HUES64 (cell line): ENCODE measurements at regions not wholly inside any gene's neighbourhood (a gene's known extent, or its start where the extent isn't known, plus 50 kb on each side); places are given as distances from the start of the nearest gene placed in this dataset.
"Not testable (repeated sequence)": the region's sequence is repeated elsewhere in the genome, so short reads cannot be mapped to it uniquely, and the experiment has no call there.

Experiments
- H3K27ac ChIP-seq: 2 replicates; pipeline ENCODE4 v1.7.0; 2013; ENCODE audit warnings: low read depth, low read length, inconsistent platforms
- H3K27me3 ChIP-seq: 2 replicates; pipeline ENCODE4 v1.6.1; 2013; ENCODE audit warnings: mild to moderate bottlenecking, low read length; ENCODE audit not compliant: insufficient read depth
- H3K36me3 ChIP-seq: 2 replicates; pipeline ENCODE4 v1.6.1; 2013; ENCODE audit warnings: mild to moderate bottlenecking, low read length; ENCODE audit not compliant: insufficient read depth
- H3K4me1 ChIP-seq: 2 replicates; pipeline ENCODE4 v1.6.1; 2013; ENCODE audit warnings: mild to moderate bottlenecking, low read length, moderate library complexity; ENCODE audit not compliant: insufficient read depth
- H3K4me3 ChIP-seq: 2 replicates; pipeline ENCODE4 v1.5.1; 2013; ENCODE audit warnings: mild to moderate bottlenecking, low read length, moderate library complexity
- H3K9ac ChIP-seq: 2 replicates; pipeline ENCODE4 v1.6.1; 2013; ENCODE audit warnings: mild to moderate bottlenecking, low read depth, low read length
- H3K9me3 ChIP-seq: 2 replicates; pipeline ENCODE4 v1.6.1; 2013; ENCODE audit warnings: low read depth, low read length; ENCODE audit not compliant: insufficient read depth
- WGBS: fragments of 150-250, 120-280 bp; methylation state at CpG from one replicate; pipeline ENCODE4 v1.1.7; 2013; ENCODE audit warnings: missing lambda C conversion rate; 5-methylcytosine and 5-hydroxymethylcytosine counted together

DNA sequence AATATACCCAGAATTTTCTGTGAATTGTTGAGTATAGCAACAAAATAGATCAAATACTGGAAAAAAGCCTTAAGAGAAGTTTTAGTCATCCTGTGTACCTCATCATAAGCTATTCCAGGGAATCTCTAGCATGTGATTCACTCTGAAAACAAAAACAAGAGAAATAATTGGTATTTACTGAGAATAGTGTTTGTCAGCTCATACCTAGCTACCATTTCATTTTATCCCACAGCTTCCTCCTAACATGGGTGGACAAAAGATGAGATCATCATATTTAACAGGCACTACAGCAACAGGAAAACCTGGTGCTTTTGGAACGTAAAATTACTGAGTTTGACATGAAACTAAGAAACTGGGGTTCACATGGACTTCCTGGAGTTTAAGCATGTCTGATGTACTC, 753.5 kb upstream of the NECTIN3 start:
- 93% methylated on average over 1 of the region's 1 CpG for WGBS
- Histone ChIP-seq H3K27me3 (no peaks in the 10 kb centered on the region), H3K9ac (no peak overlapping the region), H3K4me3 (no peak overlapping the region), H3K4me1 (no peaks in the 10 kb centered on the region), H3K36me3 (no peaks in the 10 kb centered on the region), H3K27ac (no peak overlapping the region), H3K9me3 (no peaks in the 10 kb centered on the region)

DNA sequence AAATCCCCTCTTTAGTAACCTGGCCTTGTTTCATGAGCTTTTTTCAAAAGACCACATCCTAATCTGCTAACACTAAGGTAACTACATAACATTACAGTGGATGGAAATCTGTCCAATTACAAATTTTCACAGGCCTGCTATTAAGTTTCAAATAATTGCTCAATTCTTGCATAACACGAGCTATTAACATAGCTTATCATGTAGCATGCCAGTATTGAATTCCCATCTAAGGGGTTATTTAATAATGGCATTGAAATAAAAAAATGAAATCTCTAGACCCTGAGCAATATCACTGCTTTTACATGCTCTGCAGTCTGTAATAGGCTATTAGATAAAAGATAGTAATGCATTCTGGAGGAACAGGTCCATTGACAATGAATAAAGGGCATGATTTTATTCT, 748.3 kb upstream of the NECTIN3 start:
- 91% methylated on average over 1 of the region's 1 CpG for WGBS
- Histone ChIP-seq H3K9ac (no peak overlapping the region), H3K9me3 (peaks cover 2% of the 10 kb centered on the region; the same call in 1 of the 2 replicates)

DNA sequence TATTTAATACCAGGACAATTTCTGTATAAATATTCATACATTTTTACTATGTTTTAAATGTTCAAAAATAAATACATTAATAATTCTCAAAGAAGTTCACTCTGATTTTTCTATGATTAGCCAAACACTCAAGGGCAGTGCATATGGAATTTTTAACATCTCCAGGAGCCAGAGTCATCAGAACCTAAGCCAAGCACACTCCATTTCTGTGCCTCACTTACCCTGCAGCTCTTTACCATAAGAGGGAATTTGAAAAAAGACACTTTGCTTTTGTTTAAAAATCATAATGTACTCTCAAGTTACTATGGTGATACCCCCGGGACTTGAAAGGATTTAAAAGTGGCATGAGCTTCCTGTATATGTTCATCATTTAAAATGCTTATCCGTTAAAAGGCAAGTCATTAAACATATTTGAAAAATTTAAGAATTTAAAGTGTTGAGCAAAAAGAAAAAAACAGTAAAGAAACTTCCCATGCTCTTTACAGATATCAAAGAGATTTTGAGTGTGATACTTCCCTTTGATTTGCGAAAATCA, 747.4 kb upstream of the NECTIN3 start:
- Histone ChIP-seq H3K36me3 (no peaks in the 10 kb centered on the region), H3K4me1 (peaks cover 5% of the 10 kb centered on the region; the same call in 1 of the 2 replicates), H3K9ac (no peak overlapping the region), H3K27ac (no peak overlapping the region), H3K9me3 (peaks cover 11% of the 10 kb centered on the region; the same call in 1 of the 2 replicates), H3K4me3 (no peak overlapping the region), H3K27me3 (no peaks in the 10 kb centered on the region)
- WGBS = 88% methylated on average over 1 of the region's 3 CpGs

More for the DNA sequence above, 748.3 kb upstream of the NECTIN3 start:
- H3K27ac ChIP-seq = no peak overlapping the region
- H3K27me3 ChIP-seq = no peaks in the 10 kb centered on the region
- no peaks in the 10 kb centered on the region for H3K36me3 ChIP-seq
- no peak overlapping the region for H3K4me3 ChIP-seq
- H3K4me1 ChIP-seq = peaks cover 5% of the 10 kb centered on the region; the same call in 1 of the 2 replicates

DNA sequence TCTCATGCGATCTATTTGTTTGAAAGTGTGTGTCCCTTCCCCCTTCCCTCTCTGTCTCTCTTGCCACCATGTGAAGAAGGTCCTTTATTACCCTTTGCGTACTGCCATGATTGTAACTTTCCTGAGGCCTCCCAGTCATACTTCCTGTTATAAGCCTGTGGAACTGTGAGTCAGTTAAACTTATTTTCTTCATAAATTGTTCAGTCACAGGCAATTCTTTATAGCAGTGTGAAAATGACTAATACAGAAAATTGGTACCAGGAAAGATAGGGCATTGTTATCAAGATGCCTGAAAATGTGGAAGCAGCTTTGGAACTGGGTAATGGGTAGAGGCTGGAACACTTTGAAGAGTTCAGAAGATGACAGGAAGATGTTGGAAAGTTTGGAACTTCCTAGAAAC, 743.7 kb upstream of the NECTIN3 start:
- no peaks in the 10 kb centered on the region for H3K27me3 ChIP-seq
- H3K36me3 ChIP-seq = no peaks in the 10 kb centered on the region
- H3K27ac ChIP-seq = no peak overlapping the region
- H3K9me3 ChIP-seq = peaks cover 15% of the 10 kb centered on the region; the same call in 1 of the 2 replicates
- 95% methylated on average over 2 of the region's 2 CpGs for WGBS
- peaks cover 5% of the 10 kb centered on the region; the same call in 1 of the 2 replicates for H3K4me1 ChIP-seq
- H3K9ac ChIP-seq = no peak overlapping the region
- no peak overlapping the region for H3K4me3 ChIP-seq

DNA sequence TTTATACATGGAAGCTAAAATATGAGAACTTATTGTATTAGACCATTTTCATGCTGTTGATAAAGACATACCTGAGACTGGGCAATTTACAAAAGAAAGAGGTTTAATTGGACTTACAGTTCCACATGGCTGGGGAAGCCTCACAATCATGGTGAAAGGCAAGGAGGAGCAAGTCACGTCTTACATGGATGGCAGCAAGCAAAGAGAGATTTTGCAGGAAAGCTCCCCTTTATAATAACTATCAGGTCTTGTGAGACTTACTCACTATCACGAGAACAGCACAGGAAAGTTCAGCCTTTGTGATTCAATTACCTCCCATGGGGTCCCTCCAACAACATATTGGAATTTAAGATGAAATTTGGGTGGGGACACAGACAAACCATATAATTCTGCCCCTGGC, 740.1 kb upstream of the NECTIN3 start:
- not testable (repeated sequence) for H3K9ac ChIP-seq, H3K4me1 ChIP-seq, H3K36me3 ChIP-seq, H3K27me3 ChIP-seq, H3K27ac ChIP-seq, H3K4me3 ChIP-seq
- WGBS = 92% methylated on average over 2 of the region's 2 CpGs
- H3K9me3 ChIP-seq = peaks cover 17% of the 10 kb centered on the region; the same call in 1 of the 2 replicates

DNA sequence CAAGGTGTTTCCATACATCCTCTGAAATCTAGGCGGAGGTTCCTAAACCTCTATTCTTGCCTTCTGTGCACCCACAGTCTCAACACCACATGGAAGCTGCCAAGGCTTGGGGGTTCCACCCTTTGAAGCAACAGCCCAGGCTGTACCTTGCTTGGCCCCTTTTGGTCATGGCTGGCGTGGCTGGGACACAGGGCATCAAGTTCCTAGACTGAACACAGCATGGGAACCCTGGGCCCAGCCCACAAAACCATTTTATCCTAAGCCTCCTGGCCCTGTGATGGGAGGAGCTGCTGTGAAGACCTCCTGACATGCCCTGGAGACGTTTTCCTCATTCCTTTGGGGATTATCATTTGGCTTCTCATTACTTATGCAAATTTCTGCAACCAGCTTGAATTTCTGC, 739.0 kb upstream of the NECTIN3 start:
- H3K9ac ChIP-seq = no peak overlapping the region
- no peak overlapping the region for H3K27ac ChIP-seq
- peaks cover 25% of the 10 kb centered on the region for H3K9me3 ChIP-seq
- no peaks in the 10 kb centered on the region for H3K4me1 ChIP-seq
- H3K4me3 ChIP-seq = no peak overlapping the region
- H3K27me3 ChIP-seq = no peaks in the 10 kb centered on the region
- WGBS = 87% methylated on average over 3 of the region's 3 CpGs
- H3K36me3 ChIP-seq = no peaks in the 10 kb centered on the region

DNA sequence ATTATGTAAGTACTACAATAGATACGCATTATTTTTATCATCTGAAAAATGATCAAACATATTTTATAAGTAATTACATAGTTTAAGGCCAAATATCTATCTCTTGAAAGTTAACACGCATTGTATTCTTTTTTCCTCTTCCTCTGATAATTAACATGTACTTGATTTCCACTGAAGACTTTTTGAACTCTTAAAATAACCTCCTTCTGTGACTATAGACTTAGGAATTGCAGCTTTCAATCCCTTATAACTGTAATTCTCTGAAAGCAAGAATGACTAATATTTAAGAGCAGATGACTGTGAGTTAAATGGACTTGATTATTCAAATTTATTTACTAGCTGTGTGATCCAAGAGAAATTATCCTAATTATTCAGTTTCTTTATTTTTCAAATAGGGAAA, 730.6 kb upstream of the NECTIN3 start:
- Histone ChIP-seq H3K27me3 (no peaks in the 10 kb centered on the region), H3K4me3 (no peak overlapping the region), H3K27ac (no peak overlapping the region), H3K9me3 (peaks cover 11% of the 10 kb centered on the region; the same call in 1 of the 2 replicates), H3K4me1 (no peaks in the 10 kb centered on the region), H3K36me3 (no peaks in the 10 kb centered on the region), H3K9ac (no peak overlapping the region)
- 100% methylated on average over 1 of the region's 2 CpGs for WGBS

DNA sequence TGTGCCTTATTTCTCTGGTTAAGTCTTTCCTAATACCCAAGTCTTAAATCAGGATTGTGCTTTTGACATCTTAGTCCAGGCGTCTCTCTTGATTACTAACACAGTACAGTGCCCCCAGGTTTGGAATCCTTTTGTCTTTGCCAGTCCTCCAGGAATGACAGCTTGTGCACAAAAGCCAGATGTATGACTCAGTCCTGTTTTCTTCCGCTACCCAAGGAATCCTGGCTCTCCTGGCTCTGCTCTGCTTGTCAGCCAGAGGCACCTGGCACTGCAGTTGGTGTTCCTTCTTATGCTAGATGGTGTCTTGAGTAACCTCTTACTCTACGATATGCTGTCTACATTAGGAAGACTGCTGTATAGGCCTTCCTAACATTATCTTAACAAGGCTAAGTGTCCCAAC, 728.2 kb upstream of the NECTIN3 start:
- H3K4me1 ChIP-seq = no peaks in the 10 kb centered on the region
- H3K9ac ChIP-seq = no peak overlapping the region
- no peak overlapping the region for H3K27ac ChIP-seq
- H3K4me3 ChIP-seq = no peak overlapping the region
- H3K27me3 ChIP-seq = no peaks in the 10 kb centered on the region
- no peaks in the 10 kb centered on the region for H3K9me3 ChIP-seq
- 97% methylated on average over 3 of the region's 3 CpGs for WGBS
- H3K36me3 ChIP-seq = no peaks in the 10 kb centered on the region

DNA sequence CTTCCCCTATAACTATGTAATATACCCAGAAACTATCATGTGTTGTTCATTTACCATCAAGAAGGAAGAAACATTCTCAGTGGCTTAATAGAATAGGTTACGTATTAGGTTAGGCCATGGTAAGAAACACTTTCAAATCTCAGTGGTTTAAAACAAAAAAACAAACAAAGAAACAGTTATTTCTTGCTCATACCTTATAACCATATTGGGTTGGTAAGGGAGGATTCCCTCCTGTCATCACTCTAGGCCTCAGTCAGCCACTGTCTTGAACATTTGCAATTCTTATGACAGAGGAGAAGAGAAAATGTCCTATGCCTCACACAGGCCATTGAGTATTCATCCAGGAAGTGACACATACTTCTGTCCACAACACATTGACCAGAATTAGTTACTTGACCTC, 727.7 kb upstream of the NECTIN3 start:
- Histone ChIP-seq H3K27ac (no peak overlapping the region), H3K4me1 (no peaks in the 10 kb centered on the region), H3K4me3 (no peak overlapping the region), H3K9me3 (no peaks in the 10 kb centered on the region), H3K9ac (no peak overlapping the region), H3K36me3 (no peaks in the 10 kb centered on the region), H3K27me3 (no peaks in the 10 kb centered on the region)
- WGBS = no CpG with 5 or more reads among the region's 1 CpG

DNA sequence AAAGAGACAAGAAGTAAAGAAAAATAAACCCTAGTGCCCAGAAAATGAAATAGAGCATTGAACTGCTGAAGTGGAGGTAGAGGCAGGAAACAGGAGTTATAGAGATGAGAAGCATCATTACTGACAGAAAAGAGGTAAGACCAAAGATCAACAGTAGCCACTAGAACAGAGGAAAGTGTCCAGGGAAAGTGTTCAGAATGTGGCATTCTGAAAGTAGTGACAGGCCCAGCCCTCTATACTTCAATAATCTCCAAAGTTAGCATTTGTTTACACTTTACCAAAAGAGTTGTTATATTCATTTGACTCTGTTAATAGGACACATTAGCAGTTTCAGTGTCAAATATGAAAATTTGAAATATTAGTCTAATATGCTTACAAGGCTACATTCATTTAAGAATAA, 727.1 kb upstream of the NECTIN3 start:
- Histone ChIP-seq H3K27ac (no peak overlapping the region), H3K4me1 (no peaks in the 10 kb centered on the region), H3K4me3 (no peak overlapping the region), H3K27me3 (no peaks in the 10 kb centered on the region), H3K9ac (no peak overlapping the region), H3K36me3 (no peaks in the 10 kb centered on the region), H3K9me3 (no peaks in the 10 kb centered on the region)

DNA sequence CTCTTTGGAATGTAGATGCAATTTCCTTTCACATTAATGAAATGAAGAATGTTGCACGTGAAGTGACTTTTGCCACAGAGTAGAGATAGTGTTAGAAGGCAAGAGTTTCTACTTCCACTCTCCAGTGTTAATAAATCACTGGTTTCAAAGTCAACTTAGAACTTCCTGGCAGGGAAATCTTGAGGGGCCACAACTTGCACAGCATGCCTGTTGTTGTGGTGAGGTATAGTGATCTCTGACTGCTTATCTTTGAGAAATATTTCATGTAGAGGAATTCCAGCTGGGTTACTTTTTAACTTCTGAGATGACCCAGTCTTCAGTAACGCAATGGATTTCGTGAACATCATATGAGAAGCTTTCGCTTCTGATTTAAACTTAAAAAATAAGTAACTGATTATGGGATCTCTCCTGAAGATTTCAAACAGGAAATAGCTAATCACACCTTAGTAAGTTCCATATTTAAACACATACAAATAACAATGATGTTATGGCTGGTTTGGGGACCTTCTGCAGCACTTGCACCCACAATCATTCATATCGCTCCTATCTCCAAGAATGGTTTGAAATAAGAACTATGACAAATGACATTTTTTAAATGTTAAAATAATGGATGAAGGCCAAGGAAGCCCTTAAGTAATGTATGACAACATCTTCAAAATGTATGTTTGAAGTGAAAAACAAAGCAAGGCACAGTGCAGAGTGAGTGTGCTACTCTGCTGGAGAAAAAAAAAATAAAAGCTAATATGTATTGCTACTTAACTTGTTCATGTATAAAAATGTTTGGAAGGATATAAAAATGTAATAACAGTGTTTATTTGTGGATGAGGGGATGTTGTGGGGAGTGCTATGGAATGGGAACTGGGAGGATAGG, 726.5 kb upstream of the NECTIN3 start:
- no peaks in the 10 kb centered on the region for H3K27me3 ChIP-seq
- no peak overlapping the region for H3K27ac ChIP-seq

More for the DNA sequence above, 726.5 kb upstream of the NECTIN3 start:
- Histone ChIP-seq H3K36me3 (no peaks in the 10 kb centered on the region), H3K9ac (no peak overlapping the region), H3K4me3 (no peak overlapping the region), H3K9me3 (no peaks in the 10 kb centered on the region), H3K4me1 (no peaks in the 10 kb centered on the region)
- 93% methylated on average over 3 of the region's 5 CpGs for WGBS
